Keratinocyte (primary cell): ENCODE measurements at regions not wholly inside any gene's neighbourhood (a gene's known extent, or its start where the extent isn't known, plus 50 kb on each side); places are given as distances from the start of the nearest gene placed in this dataset.

Source experiments
- DNase-seq: peaks from one replicate; pipeline ENCODE4 v3.0.0-alpha.2; 2011; ENCODE audit warnings: low read depth, missing footprints, low spot score
- FAIRE-seq: peaks from 2 replicates; lab custom pipeline; 2011; peaks lifted over from hg19 to GRCh38; lab: Jason Lieb, UNC
- H2AFZ ChIP-seq: 2 replicates; pipeline ENCODE4 v1.6.0; 2012; ENCODE audit warnings: low read length, control low read depth, inconsistent platforms; ENCODE audit not compliant: control insufficient read depth
- H3K27ac ChIP-seq: 2 replicates; pipeline ENCODE4 v1.5.1; 2011; ENCODE audit warnings: low read length; ENCODE audit not compliant: control insufficient read depth, insufficient read depth
- H3K27me3 ChIP-seq: 3 replicates; pipeline ENCODE4 v1.6.0; 2011; ENCODE audit warnings: low read length; ENCODE audit not compliant: control insufficient read depth, insufficient read depth; ENCODE audit errors: extremely low read depth
- H3K36me3 ChIP-seq, 2 experiments: 2 replicates in 1 of 2; 3 replicates in 1 of 2; pipeline ENCODE4 v1.5.1; 2011; ENCODE audit warnings: low read length in 2 of 2, mild to moderate bottlenecking in 1 of 2; ENCODE audit not compliant: control insufficient read depth in 2 of 2, insufficient read depth in 2 of 2; ENCODE audit errors: extremely low read depth in 1 of 2
- H3K4me1 ChIP-seq: 3 replicates; pipeline ENCODE4 v1.5.1; 2011; ENCODE audit warnings: low read length; ENCODE audit not compliant: control insufficient read depth, insufficient read depth; ENCODE audit errors: extremely low read depth
- H3K4me2 ChIP-seq: 3 replicates; pipeline ENCODE4 v1.6.0; 2011; ENCODE audit warnings: low read depth, low read length; ENCODE audit not compliant: control insufficient read depth, insufficient read depth; ENCODE audit errors: extremely low read depth
- H3K4me3 ChIP-seq, 3 experiments: fragments of 200-600 bp in 1 of 3; sonication (generic) in 1 of 3; 2 replicates in 2 of 3; 3 replicates in 1 of 3; pipeline ENCODE4 v1.5.1; 2011 to 2016; ENCODE audit warnings: low read length in 3 of 3, mild to moderate bottlenecking in 3 of 3, control low read depth in 2 of 3, inconsistent platforms in 1 of 3, low read depth in 1 of 3, mixed read lengths in 1 of 3, mixed run types in 1 of 3, moderate library complexity in 1 of 3; ENCODE audit not compliant: control insufficient read depth in 2 of 3, insufficient read depth in 2 of 3; ENCODE audit errors: extremely low read depth in 1 of 3
- H3K79me2 ChIP-seq: 2 replicates; pipeline ENCODE4 v1.6.0; 2012; ENCODE audit warnings: low read length; ENCODE audit not compliant: control insufficient read depth, insufficient read depth
- H3K9ac ChIP-seq: 3 replicates; pipeline ENCODE4 v1.6.0; 2011; ENCODE audit warnings: low read length; ENCODE audit not compliant: control insufficient read depth, insufficient read depth; ENCODE audit errors: extremely low read depth
- H3K9me1 ChIP-seq: 3 replicates; pipeline ENCODE4 v1.6.0; 2011; ENCODE audit warnings: low read length; ENCODE audit not compliant: control insufficient read depth, insufficient read depth; ENCODE audit errors: extremely low read depth
- H3K9me3 ChIP-seq: 2 replicates; pipeline ENCODE4 v1.5.1; 2012; ENCODE audit warnings: low read depth, low read length; ENCODE audit not compliant: control insufficient read depth
- H4K20me1 ChIP-seq: 3 replicates; pipeline ENCODE4 v1.6.0; 2011; ENCODE audit warnings: low read length; ENCODE audit not compliant: control insufficient read depth, insufficient read depth; ENCODE audit errors: extremely low read depth
- EZH2 ChIP-seq: IDR thresholded peaks from one replicate; pipeline ENCODE4 v1.6.1; 2012; ENCODE audit warnings: inconsistent platforms, mild to moderate bottlenecking, low read length, moderate library complexity
- dilution Hi-C: fragments of 300-500 bp; cut with MboI; formaldehyde crosslinking; loops from one replicate; pipeline ENCODE4 v1.7.0; 2020; ENCODE audit warnings: low sequenced_read_pairs; ENCODE audit not compliant: extremely low pct_ligation_motif_present
- TF ChIP-seq, protein P1 (sequence below), 3 experiments: IDR thresholded peaks in 1 of 3; conservative IDR thresholded peaks in 1 of 3; optimal IDR thresholded peaks in 1 of 3; 2 replicates in 2 of 3; 3 replicates in 1 of 3; pipeline versions ENCODE3 to v1.5.1; 2011; ENCODE audit warnings: low read length in 3 of 3, mild to moderate bottlenecking in 3 of 3, moderate library complexity in 2 of 3, control low read depth in 1 of 3, inconsistent platforms in 1 of 3; ENCODE audit not compliant: insufficient read depth in 2 of 3; ENCODE audit errors: extremely low read depth in 1 of 3

- H4K20me1 ChIP-seq: no peaks in the 10 kb centered on the region
- TF ChIP-seq EZH2: no peak
- TF ChIP-seq, protein P1, sequence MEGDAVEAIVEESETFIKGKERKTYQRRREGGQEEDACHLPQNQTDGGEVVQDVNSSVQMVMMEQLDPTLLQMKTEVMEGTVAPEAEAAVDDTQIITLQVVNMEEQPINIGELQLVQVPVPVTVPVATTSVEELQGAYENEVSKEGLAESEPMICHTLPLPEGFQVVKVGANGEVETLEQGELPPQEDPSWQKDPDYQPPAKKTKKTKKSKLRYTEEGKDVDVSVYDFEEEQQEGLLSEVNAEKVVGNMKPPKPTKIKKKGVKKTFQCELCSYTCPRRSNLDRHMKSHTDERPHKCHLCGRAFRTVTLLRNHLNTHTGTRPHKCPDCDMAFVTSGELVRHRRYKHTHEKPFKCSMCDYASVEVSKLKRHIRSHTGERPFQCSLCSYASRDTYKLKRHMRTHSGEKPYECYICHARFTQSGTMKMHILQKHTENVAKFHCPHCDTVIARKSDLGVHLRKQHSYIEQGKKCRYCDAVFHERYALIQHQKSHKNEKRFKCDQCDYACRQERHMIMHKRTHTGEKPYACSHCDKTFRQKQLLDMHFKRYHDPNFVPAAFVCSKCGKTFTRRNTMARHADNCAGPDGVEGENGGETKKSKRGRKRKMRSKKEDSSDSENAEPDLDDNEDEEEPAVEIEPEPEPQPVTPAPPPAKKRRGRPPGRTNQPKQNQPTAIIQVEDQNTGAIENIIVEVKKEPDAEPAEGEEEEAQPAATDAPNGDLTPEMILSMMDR (optimal IDR thresholded peaks at IDR 0.05 in 1 of 3, IDR thresholded peaks at IDR 0.05 in 1 of 3, conservative IDR thresholded peaks at IDR 0.05 in 1 of 3; ENCODE audit: extremely low read depth in 1 of 3, insufficient read depth in 2 of 3, low read length in 3 of 3): no peak
- peaks cover 4% of the 10 kb centered on the region for H3K4me1 ChIP-seq
- DNase-seq: no peak
- FAIRE-seq: peak; percentile 93
- no peak overlapping the region for H3K4me3 ChIP-seq
- no peak overlapping the region for H3K27ac ChIP-seq
- H3K9ac ChIP-seq: no peak overlapping the region
- dilution Hi-C loops: no loop called here
- no peaks in the 10 kb centered on the region for H3K79me2 ChIP-seq
- peak overlapping the region; percentile 4 for H2AFZ ChIP-seq
- no peaks in the 10 kb centered on the region for H3K27me3 ChIP-seq
- no peaks in the 10 kb centered on the region for H3K36me3 ChIP-seq
- peaks cover 5% of the 10 kb centered on the region for H3K9me3 ChIP-seq
- peak overlapping the region; percentile 7 for H3K4me2 ChIP-seq
- no peaks in the 10 kb centered on the region for H3K9me1 ChIP-seq
Observed at GRCh38 chr7:20532890-20533289, 82.6 kb upstream of the ABCB5 start.

GRCh38 chr7:20534543-20534942 lies 80.9 kb upstream of the ABCB5 start:
- dilution Hi-C loops: no loop called here
- DNase-seq (no peak), FAIRE-seq (no peak)
- no peaks in the 10 kb centered on the region for H3K9me1 ChIP-seq
- H4K20me1 ChIP-seq: no peaks in the 10 kb centered on the region
- no peak overlapping the region for H3K9ac ChIP-seq
- no peak overlapping the region for H3K4me3 ChIP-seq
- H3K36me3 ChIP-seq: no peaks in the 10 kb centered on the region
- peaks cover 4% of the 10 kb centered on the region for H3K4me1 ChIP-seq
- TF ChIP-seq, protein P1 (optimal IDR thresholded peaks at IDR 0.05 in 1 of 3, IDR thresholded peaks at IDR 0.05 in 1 of 3, conservative IDR thresholded peaks at IDR 0.05 in 1 of 3; ENCODE audit: extremely low read depth in 1 of 3, insufficient read depth in 2 of 3, low read length in 3 of 3): no peak
- TF ChIP-seq EZH2: no peak
- no peaks in the 10 kb centered on the region for H3K27me3 ChIP-seq
- H3K9me3 ChIP-seq: no peaks in the 10 kb centered on the region
- H2AFZ ChIP-seq: no peak overlapping the region
- H3K4me2 ChIP-seq: no peak overlapping the region
- no peaks in the 10 kb centered on the region for H3K79me2 ChIP-seq
- no peak overlapping the region for H3K27ac ChIP-seq
